HG02623 (cell line): ENCODE measurements at regions not wholly inside any gene's neighbourhood (a gene's known extent, or its start where the extent isn't known, plus 50 kb on each side); places are given as distances from the start of the nearest gene placed in this dataset.

Experiments used
- ATAC-seq: cut with Tn5 transposase; IDR thresholded peaks from one replicate; pipeline ENCODE4 v1.9.1; 2021; ENCODE audit warnings: moderate library complexity; ENCODE audit not compliant: unreplicated experiment

DNA sequence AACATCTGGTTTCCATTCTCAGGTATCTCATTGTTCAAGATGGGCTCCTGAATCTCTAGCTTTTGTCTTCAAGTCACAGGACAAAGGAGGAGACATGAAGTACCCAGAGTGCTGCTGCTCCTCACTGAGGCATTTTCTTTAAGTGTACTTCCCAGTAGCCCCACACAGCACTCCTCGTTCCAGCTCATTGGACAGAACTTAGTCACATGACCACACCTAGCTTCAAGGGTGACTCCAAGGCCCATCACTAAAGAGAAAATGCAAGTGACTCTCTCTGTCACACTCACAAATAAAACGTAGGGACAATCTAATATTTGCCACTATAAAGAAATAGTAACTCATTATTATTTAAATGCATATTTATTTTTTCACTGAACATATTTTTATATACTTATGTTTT is 58.3 kb upstream of the NEUROD6 start:
- no peak for ATAC-seq

GRCh38 chr7:31407178-31407676 is 66.7 kb upstream of the NEUROD6 start:
- ATAC-seq = no peak

- no peak for ATAC-seq
These were observed 67.7 kb upstream of the NEUROD6 start for GRCh38 chr7:31408140-31408729.

- ATAC-seq = no peak
These were observed 69.7 kb upstream of the NEUROD6 start for GRCh38 chr7:31410265-31410664.

GRCh38 chr7:31411416-31411815 is 70.9 kb upstream of the NEUROD6 start:
- ATAC-seq = no peak

GRCh38 chr7:31413766-31414165 is 73.2 kb upstream of the NEUROD6 start:
- ATAC-seq = no peak

DNA sequence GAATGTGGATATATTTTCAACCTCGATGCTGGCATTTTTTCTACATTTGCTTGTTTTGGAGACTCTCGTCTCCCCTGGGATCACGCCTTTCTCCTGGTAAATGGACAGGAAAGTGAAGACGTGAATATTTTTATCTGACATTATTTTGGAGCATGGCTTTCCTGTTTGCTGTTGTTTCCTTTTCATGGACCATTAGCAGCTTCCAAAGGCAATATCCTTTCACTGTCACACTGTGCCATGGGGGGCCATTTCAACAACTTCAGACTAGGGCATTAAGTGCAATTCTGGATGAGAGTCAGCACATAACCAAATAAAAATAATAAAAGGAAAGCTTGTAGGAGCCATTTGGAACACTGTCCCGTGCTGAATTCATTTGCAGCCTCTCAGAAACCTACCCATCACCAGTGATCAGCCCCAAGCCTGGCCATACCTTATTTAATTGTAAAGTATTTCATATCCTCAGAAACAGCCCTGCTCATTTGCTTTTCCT is 75.9 kb upstream of the NEUROD6 start:
- no peak for ATAC-seq

- no peak for ATAC-seq
These were observed 78.4 kb upstream of the NEUROD6 start for GRCh38 chr7:31418928-31419327.

DNA sequence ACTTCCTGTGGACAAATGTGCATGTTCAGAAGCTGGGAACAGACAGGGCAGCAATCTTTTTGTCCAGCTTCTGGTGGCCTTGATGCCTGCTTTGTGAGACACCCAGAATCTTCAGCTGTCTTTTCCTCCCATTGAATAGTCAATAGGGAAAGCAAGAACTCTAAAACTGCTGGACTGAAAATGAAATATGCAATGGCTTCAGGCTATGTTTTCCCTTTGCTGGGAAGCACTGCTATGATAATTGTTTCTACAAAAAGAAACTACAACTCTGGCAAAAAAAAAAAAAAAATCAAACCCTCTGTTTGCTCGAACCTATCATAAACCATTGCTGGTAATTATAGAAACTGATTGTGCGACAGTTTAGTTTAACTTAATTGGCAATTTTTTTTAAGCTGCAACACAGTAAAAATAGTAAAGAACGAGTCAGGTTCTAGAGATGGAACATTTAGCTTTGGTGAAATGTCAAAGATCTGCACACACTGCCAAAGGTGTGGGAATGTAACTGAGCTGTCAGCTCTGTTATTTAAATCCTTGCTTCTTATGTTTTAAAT is 79.1 kb upstream of the NEUROD6 start:
- no peak for ATAC-seq

DNA sequence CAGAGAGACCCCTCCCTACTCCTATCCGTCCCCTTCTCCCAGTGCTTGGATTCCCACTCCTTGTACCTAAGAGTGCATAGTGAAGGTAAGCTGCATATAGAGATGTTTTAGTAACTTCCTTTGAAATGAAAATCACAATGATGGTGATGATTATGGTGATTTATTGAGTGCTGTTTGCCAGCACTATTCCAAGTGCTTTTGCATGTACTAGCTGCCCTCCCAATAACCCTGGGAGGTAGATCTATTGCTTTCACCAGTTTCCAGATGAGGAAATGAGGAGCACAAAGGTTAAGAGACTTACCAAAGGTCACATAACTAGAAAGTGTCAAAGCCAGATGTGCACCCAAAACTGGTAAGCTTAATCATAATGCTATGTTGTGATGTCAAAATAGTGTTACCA is 80.4 kb upstream of the NEUROD6 start:
- no peak for ATAC-seq

DNA sequence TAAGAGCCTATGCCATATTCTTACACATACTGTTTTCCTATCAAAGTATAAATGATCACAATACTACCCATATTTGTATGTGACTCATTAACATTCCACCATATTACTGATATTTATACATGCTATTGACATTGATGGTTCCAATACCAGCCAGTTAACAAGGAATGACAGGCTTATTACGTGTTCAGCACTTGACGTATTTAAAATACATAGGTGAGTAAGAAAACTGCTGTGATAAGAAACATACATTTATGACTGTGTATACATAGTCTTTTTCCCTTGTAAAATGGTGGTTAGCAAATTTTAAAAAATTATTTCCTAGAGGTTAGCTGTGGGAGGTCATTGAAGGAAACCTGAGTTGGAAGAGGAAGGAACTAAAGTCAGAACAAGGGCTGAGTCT is 81.1 kb upstream of the NEUROD6 start:
- no peak for ATAC-seq

- no peak for ATAC-seq
These were observed 83.5 kb upstream of the NEUROD6 start for GRCh38 chr7:31423994-31424393.

DNA sequence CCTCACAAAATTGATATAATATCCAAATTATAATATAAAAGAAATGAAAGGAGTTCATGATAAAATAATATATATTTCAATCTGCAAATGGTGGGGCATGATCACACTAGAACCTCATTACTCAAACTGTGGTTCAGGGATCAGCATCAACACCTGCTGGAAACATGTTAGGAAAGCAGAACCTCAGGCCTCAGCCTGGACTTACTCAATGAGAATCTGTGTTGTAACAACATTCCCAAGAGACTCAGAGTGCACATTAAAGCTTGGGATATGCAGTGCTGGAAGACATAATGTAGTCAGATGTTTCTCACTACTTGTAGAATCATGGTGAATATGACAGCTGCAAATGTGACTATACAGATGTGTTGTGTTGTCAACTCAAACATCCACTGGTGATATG is 81.7 kb upstream of the ITPRID1 start:
- no peak for ATAC-seq

DNA sequence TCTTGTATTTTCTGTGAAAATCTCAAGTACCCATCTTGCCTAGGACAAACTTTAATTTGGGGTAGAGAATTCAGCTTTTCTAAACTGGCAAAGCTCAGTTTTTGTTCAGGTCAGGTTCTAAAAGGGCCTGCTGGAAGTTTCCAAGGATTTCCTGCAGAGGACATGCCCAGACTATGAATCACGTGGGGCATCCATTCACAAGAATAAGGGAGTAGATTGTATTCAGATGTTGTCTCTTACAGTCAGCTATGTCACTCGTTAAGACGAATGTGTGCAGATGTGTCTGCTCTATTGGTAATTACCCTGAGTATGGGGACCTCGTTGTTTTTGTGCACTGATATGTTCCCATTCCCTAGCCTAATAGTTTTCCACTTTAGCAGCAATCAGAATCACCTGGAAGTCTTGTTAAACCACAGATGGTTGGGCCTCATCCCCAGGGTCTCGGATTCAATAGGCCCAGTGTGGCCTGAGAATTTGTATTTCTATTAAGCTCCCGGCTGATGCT is 81.0 kb upstream of the ITPRID1 start:
- no peak for ATAC-seq

DNA sequence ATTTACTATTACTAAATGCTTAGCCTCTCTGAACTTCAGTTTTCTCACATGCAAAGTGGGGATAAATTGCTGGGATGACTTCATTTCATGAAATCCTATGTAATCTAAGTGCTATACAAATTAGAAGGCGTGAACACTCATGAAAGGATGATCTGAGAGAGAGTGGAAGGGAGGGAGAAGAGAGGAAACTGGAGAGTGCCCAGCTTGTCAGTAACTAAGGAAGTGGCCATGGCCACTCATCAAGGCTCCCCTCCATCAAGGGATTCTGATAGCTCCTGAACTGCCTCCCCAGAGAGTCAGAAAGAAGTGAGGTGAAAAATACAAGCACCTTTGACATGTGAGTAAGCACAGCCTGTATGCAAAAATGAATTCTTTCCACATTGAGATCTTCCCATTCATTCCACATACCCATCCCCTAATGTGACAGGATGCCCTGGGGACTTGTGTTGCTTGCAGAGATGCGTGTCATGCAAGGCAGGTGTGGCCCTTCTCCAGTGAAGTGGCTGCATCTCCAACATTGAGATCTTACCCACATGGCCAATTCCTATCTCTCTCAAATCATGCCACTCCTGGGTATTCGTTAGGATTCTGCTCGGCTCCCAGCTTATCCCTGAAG is 76.5 kb upstream of the ITPRID1 start:
- no peak for ATAC-seq

- no peak for ATAC-seq
These were observed 74.7 kb upstream of the ITPRID1 start for GRCh38 chr7:31439165-31439564.

GRCh38 chr7:31440511-31440910 is 73.4 kb upstream of the ITPRID1 start:
- no peak for ATAC-seq

DNA sequence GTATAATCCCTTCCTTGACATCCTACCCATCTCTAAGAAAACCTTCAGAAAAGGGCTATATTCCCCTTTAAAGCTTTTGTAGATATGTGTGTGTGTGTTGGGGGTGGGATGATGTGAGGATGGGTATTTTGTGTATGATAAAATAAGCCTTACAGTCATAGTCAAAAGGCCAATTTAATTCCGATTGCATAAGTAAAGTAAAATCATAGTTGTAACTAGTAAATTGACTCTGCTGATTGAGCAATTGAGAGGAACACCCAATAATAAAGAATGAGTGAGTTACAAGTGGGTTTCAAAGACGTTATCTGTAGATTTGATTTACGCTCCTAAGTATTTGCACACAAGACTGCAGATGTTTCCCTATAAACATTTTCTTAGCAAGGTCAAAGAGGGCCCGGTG is 71.3 kb upstream of the ITPRID1 start:
- no peak for ATAC-seq

GRCh38 chr7:31443457-31443856 is 70.4 kb upstream of the ITPRID1 start:
- ATAC-seq = peak; percentile 80

DNA sequence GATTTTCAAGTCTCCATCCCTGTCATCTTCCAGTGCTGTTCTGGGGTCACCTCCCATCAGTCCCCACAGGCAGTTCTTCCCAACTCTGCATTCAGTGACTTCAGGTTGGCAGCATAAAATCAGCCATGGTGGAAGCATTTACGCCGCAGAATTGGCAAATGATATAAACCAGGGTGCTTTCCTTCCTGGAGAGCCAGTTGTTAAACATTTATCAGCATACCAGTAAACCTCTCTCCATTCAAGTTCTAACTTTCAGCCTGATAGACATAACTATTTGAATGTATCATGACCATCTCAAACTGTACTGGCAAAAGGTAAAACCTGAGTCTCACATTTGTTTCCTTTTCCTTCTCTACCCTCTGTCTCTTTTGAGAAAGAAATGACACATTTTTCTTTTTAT is 69.7 kb upstream of the ITPRID1 start:
- ATAC-seq = no peak

GRCh38 chr7:31445686-31446355 is 68.1 kb upstream of the ITPRID1 start:
- no peak for ATAC-seq

- ATAC-seq = no peak
These were observed 65.2 kb upstream of the ITPRID1 start for GRCh38 chr7:31448649-31449048.
